Endothelial cell (in vitro differentiated cells): ENCODE measurements at regions not wholly inside any gene's neighbourhood (a gene's known extent, or its start where the extent isn't known, plus 50 kb on each side); places are given as distances from the start of the nearest gene placed in this dataset.
"Not testable (repeated sequence)": the region's sequence is repeated elsewhere in the genome, so short reads cannot be mapped to it uniquely, and the experiment has no call there.

ENCODE experiments used
- DNase-seq: peaks from one replicate; pipeline ENCODE4 v3.0.0; 2021; ENCODE audit warnings: low spot score
- H3K27ac Mint-ChIP-seq: one replicate; pipeline ENCODE4 v1.8.0; 2021; ENCODE audit warnings: mixed read lengths, inconsistent platforms; ENCODE audit not compliant: unreplicated experiment
- H3K27me3 Mint-ChIP-seq: one replicate; pipeline ENCODE4 v1.8.0; 2021; ENCODE audit warnings: mild to moderate bottlenecking, moderate library complexity, mixed read lengths, inconsistent platforms; ENCODE audit not compliant: unreplicated experiment
- H3K36me3 Mint-ChIP-seq: one replicate; pipeline ENCODE4 v1.8.0; 2021; ENCODE audit warnings: mild to moderate bottlenecking, low read depth, mixed read lengths, inconsistent platforms; ENCODE audit not compliant: unreplicated experiment
- H3K4me1 Mint-ChIP-seq: one replicate; pipeline ENCODE4 v1.8.0; 2021; ENCODE audit warnings: mild to moderate bottlenecking, mixed read lengths, inconsistent platforms; ENCODE audit not compliant: unreplicated experiment
- H3K4me3 Mint-ChIP-seq: one replicate; pipeline ENCODE4 v1.8.0; 2021; ENCODE audit warnings: mild to moderate bottlenecking, mixed read lengths, inconsistent platforms; ENCODE audit not compliant: unreplicated experiment
- H3K9me3 Mint-ChIP-seq: one replicate; pipeline ENCODE4 v1.8.0; 2021; ENCODE audit warnings: mixed read lengths, inconsistent platforms; ENCODE audit not compliant: unreplicated experiment
- TF ChIP-seq, protein P1 (sequence below): fragments of 200-600 bp; sonication (generic); IDR thresholded peaks from one replicate; pipeline ENCODE4 v1.5.0; 2021; ENCODE audit warnings: antibody characterized with exemption; ENCODE audit not compliant: unreplicated experiment

DNA sequence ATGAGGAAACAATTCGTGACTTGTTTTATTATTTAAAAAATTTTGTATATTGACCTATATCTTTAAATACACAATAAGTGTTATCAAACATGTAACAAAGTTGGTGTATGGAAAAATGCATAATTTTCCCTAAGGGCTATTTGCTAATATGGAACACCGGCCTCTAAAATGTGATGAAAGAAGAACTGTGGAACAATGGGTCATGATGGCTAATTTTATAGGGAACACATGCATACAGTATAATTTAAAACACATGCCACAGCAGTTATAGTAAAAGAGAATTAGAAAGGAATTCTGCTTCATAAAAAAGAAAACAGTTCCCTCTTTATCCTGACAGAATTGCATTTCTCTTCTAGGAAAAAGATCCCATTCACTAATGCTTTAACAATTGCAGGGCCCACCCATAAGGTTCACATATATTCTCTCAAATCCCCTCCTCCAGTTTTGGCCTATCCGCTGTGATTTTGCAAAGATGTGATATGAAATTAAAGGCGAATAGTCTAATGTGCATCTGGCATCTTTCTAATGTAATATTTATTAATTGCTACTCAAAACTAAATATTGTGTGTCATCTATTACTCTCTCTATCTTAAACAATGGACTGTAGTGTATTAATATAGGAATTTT lies 628.1 kb upstream of the CITED2 start:
- Mint-ChIP-seq H3K27ac (no peak overlapping the region), H3K4me3 (no peak overlapping the region), H3K36me3 (no peaks in the 10 kb centered on the region), H3K4me1 (no peaks in the 10 kb centered on the region), H3K27me3 (peaks cover 2% of the 10 kb centered on the region), H3K9me3 (no peaks in the 10 kb centered on the region)
- DNase-seq, result no peak
- TF ChIP-seq, protein P1, sequence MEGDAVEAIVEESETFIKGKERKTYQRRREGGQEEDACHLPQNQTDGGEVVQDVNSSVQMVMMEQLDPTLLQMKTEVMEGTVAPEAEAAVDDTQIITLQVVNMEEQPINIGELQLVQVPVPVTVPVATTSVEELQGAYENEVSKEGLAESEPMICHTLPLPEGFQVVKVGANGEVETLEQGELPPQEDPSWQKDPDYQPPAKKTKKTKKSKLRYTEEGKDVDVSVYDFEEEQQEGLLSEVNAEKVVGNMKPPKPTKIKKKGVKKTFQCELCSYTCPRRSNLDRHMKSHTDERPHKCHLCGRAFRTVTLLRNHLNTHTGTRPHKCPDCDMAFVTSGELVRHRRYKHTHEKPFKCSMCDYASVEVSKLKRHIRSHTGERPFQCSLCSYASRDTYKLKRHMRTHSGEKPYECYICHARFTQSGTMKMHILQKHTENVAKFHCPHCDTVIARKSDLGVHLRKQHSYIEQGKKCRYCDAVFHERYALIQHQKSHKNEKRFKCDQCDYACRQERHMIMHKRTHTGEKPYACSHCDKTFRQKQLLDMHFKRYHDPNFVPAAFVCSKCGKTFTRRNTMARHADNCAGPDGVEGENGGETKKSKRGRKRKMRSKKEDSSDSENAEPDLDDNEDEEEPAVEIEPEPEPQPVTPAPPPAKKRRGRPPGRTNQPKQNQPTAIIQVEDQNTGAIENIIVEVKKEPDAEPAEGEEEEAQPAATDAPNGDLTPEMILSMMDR, result no peak

DNA sequence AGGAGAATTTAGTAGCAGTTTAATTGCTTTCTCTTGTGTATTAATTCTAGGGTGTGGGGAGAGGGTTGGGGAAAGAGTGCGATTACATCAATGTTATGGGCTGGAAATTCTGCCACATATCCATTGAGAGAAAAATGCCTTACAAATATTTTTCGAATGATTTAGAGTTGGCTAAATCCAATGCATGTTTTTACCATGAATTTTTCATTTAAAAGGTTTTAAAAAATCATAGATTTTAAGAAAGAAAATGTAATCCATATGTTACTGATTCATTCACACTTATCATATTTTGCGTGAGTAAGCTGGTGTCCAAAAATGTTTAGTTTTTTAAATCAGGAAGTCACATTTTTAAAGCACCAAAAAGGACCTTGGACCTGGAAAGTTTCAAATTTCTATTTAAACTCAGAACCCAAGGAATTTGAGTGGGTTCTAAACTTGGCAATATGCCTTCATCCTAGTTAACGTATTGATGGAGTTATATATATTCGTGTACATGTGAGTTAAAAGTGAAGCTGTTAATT lies 627.4 kb upstream of the CITED2 start:
- Mint-ChIP-seq H3K27ac (no peak overlapping the region), H3K4me1 (no peaks in the 10 kb centered on the region), H3K4me3 (no peak overlapping the region), H3K9me3 (no peaks in the 10 kb centered on the region), H3K27me3 (peaks cover 2% of the 10 kb centered on the region), H3K36me3 (no peaks in the 10 kb centered on the region)
- TF ChIP-seq, protein P1, result no peak
- DNase-seq, result no peak

DNA sequence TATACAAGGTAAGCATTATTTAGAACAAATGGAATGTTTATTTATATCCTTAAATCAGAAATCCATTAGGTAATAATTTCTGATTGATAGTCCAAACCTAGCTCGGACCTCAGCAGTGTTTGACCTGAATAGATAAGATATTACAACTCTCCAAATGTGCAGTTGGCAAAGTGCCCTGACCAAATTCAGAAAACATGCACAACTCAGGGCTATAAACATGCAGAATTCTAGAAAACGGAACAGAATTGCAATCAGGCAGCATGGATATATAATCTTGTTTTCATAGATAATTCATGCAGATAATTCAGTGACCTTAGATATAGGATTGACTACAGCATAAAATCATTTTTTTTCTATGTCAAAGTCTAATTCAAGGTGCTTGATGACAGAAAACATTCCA lies 626.6 kb upstream of the CITED2 start:
- no peak overlapping the region for H3K27ac Mint-ChIP-seq
- DNase-seq, result no peak
- H3K9me3 Mint-ChIP-seq, result no peaks in the 10 kb centered on the region
- TF ChIP-seq, protein P1, result no peak
- H3K36me3 Mint-ChIP-seq, result no peaks in the 10 kb centered on the region
- H3K4me1 Mint-ChIP-seq, result no peaks in the 10 kb centered on the region
- H3K27me3 Mint-ChIP-seq, result peaks cover 2% of the 10 kb centered on the region
- no peak overlapping the region for H3K4me3 Mint-ChIP-seq

DNA sequence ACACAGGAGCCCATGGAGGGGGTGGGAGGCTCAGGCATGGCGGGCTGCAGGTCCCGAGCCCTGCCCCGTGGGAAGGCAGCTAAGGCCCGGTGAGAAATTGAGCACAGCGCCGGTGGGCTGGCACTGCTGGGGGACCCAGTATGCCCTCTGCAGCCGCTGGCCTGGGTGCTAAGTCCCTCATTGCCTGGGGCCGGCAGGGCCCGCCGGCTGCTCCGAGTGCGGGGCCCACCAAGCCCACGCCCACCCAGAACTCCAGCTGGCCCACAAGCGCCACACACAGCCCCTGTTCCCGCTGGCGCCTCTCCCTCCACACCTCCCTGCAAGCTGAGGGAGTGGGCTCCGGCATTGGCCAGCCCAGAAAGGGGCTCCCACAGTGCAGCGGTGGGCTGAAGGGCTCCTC lies 625.2 kb upstream of the CITED2 start:
- not testable (repeated sequence) for H3K36me3 Mint-ChIP-seq, H3K27me3 Mint-ChIP-seq, H3K9me3 Mint-ChIP-seq, DNase-seq, H3K4me3 Mint-ChIP-seq, H3K27ac Mint-ChIP-seq, H3K4me1 Mint-ChIP-seq

DNA sequence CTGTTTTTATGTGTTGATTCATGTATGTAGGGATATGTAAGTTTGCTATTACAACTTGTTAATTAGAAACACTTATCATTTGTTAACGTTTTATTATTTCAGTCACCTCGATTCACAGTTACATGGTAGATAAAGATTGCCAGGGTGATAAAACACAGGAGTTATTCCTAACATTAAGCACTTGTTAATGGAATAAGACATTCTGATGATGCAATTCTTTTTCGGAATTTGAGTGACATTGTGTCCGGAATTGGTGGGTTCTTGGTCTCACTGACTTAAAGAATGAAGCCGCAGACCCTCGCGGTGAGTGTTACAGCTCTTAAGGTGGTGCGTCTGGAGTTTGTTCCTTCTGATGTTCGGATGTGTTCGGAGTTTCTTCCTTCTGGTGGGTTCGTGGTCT lies 624.0 kb upstream of the CITED2 start:
- not testable (repeated sequence) for H3K27me3 Mint-ChIP-seq, H3K4me3 Mint-ChIP-seq, H3K27ac Mint-ChIP-seq, H3K36me3 Mint-ChIP-seq, DNase-seq, H3K4me1 Mint-ChIP-seq, H3K9me3 Mint-ChIP-seq

DNA sequence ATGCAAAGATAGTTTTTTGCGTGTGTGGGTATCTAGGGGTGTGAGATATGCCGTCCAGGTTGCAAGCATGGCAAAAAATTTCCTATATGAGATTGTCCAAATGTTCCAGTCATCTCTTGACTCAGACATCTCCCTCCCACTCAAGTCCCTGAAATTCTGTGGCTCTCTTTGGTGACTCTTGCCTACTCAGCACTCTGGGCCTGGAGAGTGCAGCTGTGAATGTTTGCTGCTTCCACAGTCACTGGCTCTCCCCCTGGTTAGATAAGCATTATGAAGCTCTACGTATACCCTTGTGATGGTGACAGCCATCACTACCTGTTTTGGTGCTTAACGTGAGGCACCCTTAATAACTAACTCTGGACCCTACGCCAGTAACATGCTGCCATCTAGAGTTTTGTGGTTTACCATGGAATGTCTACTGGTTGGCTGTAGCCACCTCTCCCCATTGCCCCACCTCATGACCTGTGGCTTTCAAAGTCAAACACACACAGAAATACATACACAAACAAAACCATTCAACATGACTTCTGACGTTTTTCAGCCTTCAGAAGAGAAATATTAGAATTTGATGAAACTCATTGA lies 621.9 kb upstream of the CITED2 start:
- DNase-seq, result no peak
- Mint-ChIP-seq H3K4me1 (no peaks in the 10 kb centered on the region), H3K9me3 (no peaks in the 10 kb centered on the region), H3K36me3 (no peaks in the 10 kb centered on the region), H3K27ac (no peak overlapping the region), H3K4me3 (no peak overlapping the region), H3K27me3 (peaks cover 2% of the 10 kb centered on the region)
- TF ChIP-seq, protein P1, result no peak
